Endothelial cell of umbilical vein (primary cell): ENCODE measurements at regions not wholly inside any gene's neighbourhood (a gene's known extent, or its start where the extent isn't known, plus 50 kb on each side); places are given as distances from the start of the nearest gene placed in this dataset.
A peak's percentile ranks its signal among the peaks of the same experiment; 100 is the strongest.

Experiments
- BruUV-seq: library from RNA; stranded (reverse); fragments of 400-500 nt; replicated peaks from 2 replicates; lab custom pipeline; 2021; lab: Mats Ljungman, UMichigan
- CTCF ChIA-PET: fragments of 300-600, 350-600 bp; sonication (Branson Sonifier 250); formaldehyde crosslinking; loops from one replicate; lab custom pipeline; 2021; ENCODE audit warnings: antibody characterized with exemption, inconsistent platforms; lab: Charles Lee
- POLR2A ChIA-PET: fragments of 300-600, 350-600 bp; sonication (Branson Sonifier 250); formaldehyde crosslinking; loops from one replicate; lab custom pipeline; 2021; ENCODE audit warnings: antibody characterized with exemption, inconsistent platforms; lab: Charles Lee
- DNase-seq: peaks from one replicate; pipeline ENCODE4 v3.0.0-alpha.2; 2011; ENCODE audit warnings: low read depth, low spot score
- FAIRE-seq: peaks from 2 replicates; lab custom pipeline; 2011; peaks lifted over from hg19 to GRCh38; lab: Jason Lieb, UNC
- H2AFZ ChIP-seq: 2 replicates; pipeline ENCODE4 v1.6.0; 2012; ENCODE audit warnings: low read depth, low read length, control low read depth, inconsistent platforms
- H3K27ac ChIP-seq: 2 replicates; pipeline ENCODE4 v1.5.1; 2011; ENCODE audit warnings: low read depth, mild to moderate bottlenecking, control low read depth, low read length, moderate library complexity; ENCODE audit not compliant: insufficient read depth
- H3K27me3 ChIP-seq, 2 experiments: 2 replicates each; pipeline versions ENCODE4 v1.6.0 to v1.6.1; 2011; ENCODE audit warnings: low read length in 2 of 2, mixed read lengths in 1 of 2; ENCODE audit not compliant: control insufficient read depth in 2 of 2, insufficient read depth in 2 of 2
- H3K36me3 ChIP-seq, 2 experiments: 2 replicates in 1 of 2; 3 replicates in 1 of 2; pipeline ENCODE4 v1.5.1; 2011; ENCODE audit warnings: low read length in 2 of 2, mild to moderate bottlenecking in 1 of 2, moderate library complexity in 1 of 2; ENCODE audit not compliant: control insufficient read depth in 2 of 2, insufficient read depth in 2 of 2; ENCODE audit errors: extremely low read depth in 1 of 2
- H3K4me1 ChIP-seq: 3 replicates; pipeline ENCODE4 v1.5.1; 2011; ENCODE audit warnings: mild to moderate bottlenecking, low read length; ENCODE audit not compliant: control insufficient read depth, insufficient read depth; ENCODE audit errors: extremely low read depth
- H3K4me2 ChIP-seq: 2 replicates; pipeline ENCODE4 v1.6.1; 2011; ENCODE audit warnings: low read length, control low read depth, mixed read lengths; ENCODE audit not compliant: insufficient read depth
- H3K4me3 ChIP-seq, 3 experiments: fragments of 200-600 bp in 1 of 3; sonication (generic), shearing (Covaris generic) in 1 of 3; replicated peaks in 1 of 3; 2 replicates each; pipeline ENCODE4 v1.5.1; 2011 to 2016; ENCODE audit warnings: control low read depth in 3 of 3, low read length in 3 of 3, mild to moderate bottlenecking in 2 of 3, inconsistent platforms in 1 of 3, low read depth in 1 of 3, moderate library complexity in 1 of 3; ENCODE audit not compliant: insufficient read depth in 1 of 3
- H3K79me2 ChIP-seq: 2 replicates; pipeline ENCODE4 v1.6.0; 2012; ENCODE audit warnings: low read length, inconsistent platforms; ENCODE audit not compliant: control insufficient read depth, insufficient read depth
- H3K9ac ChIP-seq: replicated peaks from 2 replicates; pipeline ENCODE3; 2011; ENCODE audit warnings: low read length, control low read depth; ENCODE audit not compliant: insufficient read depth; ENCODE audit errors: extremely low read depth
- H3K9me1 ChIP-seq: replicated peaks from 3 replicates; pipeline ENCODE4 v1.6.0; 2011; ENCODE audit warnings: mild to moderate bottlenecking, low read length; ENCODE audit not compliant: control insufficient read depth, insufficient read depth; ENCODE audit errors: extremely low read depth
- H3K9me3 ChIP-seq: replicated peaks from 2 replicates; pipeline ENCODE4 v1.5.1; 2012; ENCODE audit warnings: low read length, inconsistent platforms; ENCODE audit not compliant: control insufficient read depth, insufficient read depth
- H4K20me1 ChIP-seq: replicated peaks from 2 replicates; pipeline ENCODE3; 2011; ENCODE audit warnings: mild to moderate bottlenecking, low read length; ENCODE audit not compliant: control insufficient read depth, insufficient read depth; ENCODE audit errors: extremely low read depth
- EZH2 ChIP-seq: IDR thresholded peaks from 2 replicates; pipeline ENCODE4 v1.6.1; 2012; ENCODE audit warnings: borderline replicate concordance, low read depth, mild to moderate bottlenecking, moderate library complexity, low read length, inconsistent platforms; ENCODE audit not compliant: severe bottlenecking
- FOS ChIP-seq: IDR thresholded peaks from 2 replicates; pipeline ENCODE4 v1.6.1; 2011; ENCODE audit warnings: mild to moderate bottlenecking, low read length, moderate library complexity, borderline replicate concordance; ENCODE audit not compliant: insufficient read depth
- GATA2 ChIP-seq: IDR thresholded peaks from 2 replicates; pipeline ENCODE4 v1.7.0; 2011; ENCODE audit warnings: low read depth, mild to moderate bottlenecking, moderate library complexity, mixed read lengths, low read length; ENCODE audit not compliant: insufficient read length, insufficient read depth
- JUN ChIP-seq: IDR thresholded peaks from 2 replicates; pipeline ENCODE4 v1.6.1; 2011; ENCODE audit warnings: borderline replicate concordance, low read depth; ENCODE audit not compliant: insufficient read length, insufficient read depth
- MAX ChIP-seq: IDR thresholded peaks from 2 replicates; pipeline ENCODE4 v1.6.1; 2011; ENCODE audit not compliant: insufficient read depth, insufficient read length
- MYC ChIP-seq: IDR thresholded peaks from one replicate; pipeline ENCODE4 v1.6.1; 2011; ENCODE audit warnings: mild to moderate bottlenecking, low read depth, low read length
- POLR2A ChIP-seq: IDR thresholded peaks from 2 replicates; pipeline ENCODE4 v1.6.1; 2012; ENCODE audit warnings: low read depth, mild to moderate bottlenecking, control low read depth, low read length
- POLR2AphosphoS5 ChIP-seq: IDR thresholded peaks from 2 replicates; pipeline ENCODE4 v1.6.1; 2012; ENCODE audit warnings: low read depth, mild to moderate bottlenecking, control low read depth, low read length, moderate library complexity; ENCODE audit not compliant: insufficient read depth
- dilution Hi-C: fragments of 300-500 bp; cut with MboI; formaldehyde crosslinking; loops from one replicate; pipeline ENCODE4 v1.15.0; 2019; ENCODE audit warnings: low sequenced_read_pairs; ENCODE audit not compliant: extremely low pct_ligation_motif_present
- intact Hi-C: fragments of 100-400 bp; cut with micrococcal nuclease; formaldehyde crosslinking; loops from one replicate; pipeline ENCODE4 v1.10.0; 2022
- TF ChIP-seq, protein P1 (sequence below), 2 donors: IDR thresholded peaks; 1 replicate in 1 of 2; 2 replicates in 1 of 2; pipeline ENCODE4 v1.5.1; 2011; ENCODE audit warnings: low read length in 2 of 2, mild to moderate bottlenecking in 2 of 2, moderate library complexity in 2 of 2, control low read depth in 1 of 2, inconsistent platforms in 1 of 2, low read depth in 1 of 2; ENCODE audit not compliant: insufficient read depth in 1 of 2; ENCODE audit errors: extremely low read depth in 1 of 2

GRCh38 chr6:79391480-79391879, 145.8 kb downstream of the LCA5 start:
- no peaks in the 10 kb centered on the region for H3K9me3 ChIP-seq
- FAIRE-seq, result no peak
- H3K79me2 ChIP-seq, result no peaks in the 10 kb centered on the region
- no peaks in the 10 kb centered on the region for H3K9me1 ChIP-seq
- no peaks in the 10 kb centered on the region for H4K20me1 ChIP-seq
- DNase-seq, result no peak
- no peak overlapping the region for H3K27ac ChIP-seq
- H3K4me3 ChIP-seq, result no peak overlapping the region
- dilution Hi-C loops (no loop called here), intact Hi-C loops (no loop called here)
- ChIA-PET POLR2A (no interaction called here), CTCF (interaction anchor here (0.8 kb wide), 1 partner anchor 29 kb away, joined by 3 read pairs; no protein-coding TSS in a partner anchor)
- no peaks in the 10 kb centered on the region for H3K27me3 ChIP-seq
- H3K36me3 ChIP-seq, result no peaks in the 10 kb centered on the region
- H2AFZ ChIP-seq, result peak overlapping the region; percentile 33
- no TSS peak for BruUV-seq
- no peak overlapping the region for H3K9ac ChIP-seq
- H3K4me2 ChIP-seq, result no peak overlapping the region
- H3K4me1 ChIP-seq, result peaks cover 10% of the 10 kb centered on the region
- TF ChIP-seq JUN (no peak), GATA2 (no peak), MAX (no peak), FOS (no peak), EZH2 (no peak), MYC (no peak), POLR2A (no peak), POLR2AphosphoS5 (no peak)
- TF ChIP-seq, protein P1, sequence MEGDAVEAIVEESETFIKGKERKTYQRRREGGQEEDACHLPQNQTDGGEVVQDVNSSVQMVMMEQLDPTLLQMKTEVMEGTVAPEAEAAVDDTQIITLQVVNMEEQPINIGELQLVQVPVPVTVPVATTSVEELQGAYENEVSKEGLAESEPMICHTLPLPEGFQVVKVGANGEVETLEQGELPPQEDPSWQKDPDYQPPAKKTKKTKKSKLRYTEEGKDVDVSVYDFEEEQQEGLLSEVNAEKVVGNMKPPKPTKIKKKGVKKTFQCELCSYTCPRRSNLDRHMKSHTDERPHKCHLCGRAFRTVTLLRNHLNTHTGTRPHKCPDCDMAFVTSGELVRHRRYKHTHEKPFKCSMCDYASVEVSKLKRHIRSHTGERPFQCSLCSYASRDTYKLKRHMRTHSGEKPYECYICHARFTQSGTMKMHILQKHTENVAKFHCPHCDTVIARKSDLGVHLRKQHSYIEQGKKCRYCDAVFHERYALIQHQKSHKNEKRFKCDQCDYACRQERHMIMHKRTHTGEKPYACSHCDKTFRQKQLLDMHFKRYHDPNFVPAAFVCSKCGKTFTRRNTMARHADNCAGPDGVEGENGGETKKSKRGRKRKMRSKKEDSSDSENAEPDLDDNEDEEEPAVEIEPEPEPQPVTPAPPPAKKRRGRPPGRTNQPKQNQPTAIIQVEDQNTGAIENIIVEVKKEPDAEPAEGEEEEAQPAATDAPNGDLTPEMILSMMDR (IDR thresholded peaks at IDR 0.05; ENCODE audit: extremely low read depth in 1 of 2, insufficient read depth in 1 of 2, low read depth in 1 of 2, low read length in 2 of 2), result no peak
